Gastroesophageal sphincter (tissue), 3 donors: ENCODE measurements at regions not wholly inside any gene's neighbourhood (a gene's known extent, or its start where the extent isn't known, plus 50 kb on each side); places are given as distances from the start of the nearest gene placed in this dataset.

Experiments
- EP300 ChIP-seq: sonication (generic); formaldehyde crosslinking; IDR thresholded peaks from one replicate; pipeline ENCODE4 v1.6.1; 2017; ENCODE audit warnings: antibody characterized with exemption, mild to moderate bottlenecking
- POLR2AphosphoS5 ChIP-seq: sonication (generic); formaldehyde crosslinking; IDR thresholded peaks from one replicate; pipeline ENCODE4 v1.6.1; 2017; ENCODE audit warnings: antibody characterized with exemption
- TF ChIP-seq, protein P1 (sequence below), 4 experiments: fragments of 200-600 bp in 2 of 4; fragments of 450-650 bp in 2 of 4; sonication (generic) in 1 of 4; IDR thresholded peaks; one replicate each; pipeline ENCODE4 v1.5.1; 2017 to 2019; ENCODE audit warnings: antibody characterized with exemption in 4 of 4, mild to moderate bottlenecking in 2 of 4, moderate library complexity in 2 of 4

DNA sequence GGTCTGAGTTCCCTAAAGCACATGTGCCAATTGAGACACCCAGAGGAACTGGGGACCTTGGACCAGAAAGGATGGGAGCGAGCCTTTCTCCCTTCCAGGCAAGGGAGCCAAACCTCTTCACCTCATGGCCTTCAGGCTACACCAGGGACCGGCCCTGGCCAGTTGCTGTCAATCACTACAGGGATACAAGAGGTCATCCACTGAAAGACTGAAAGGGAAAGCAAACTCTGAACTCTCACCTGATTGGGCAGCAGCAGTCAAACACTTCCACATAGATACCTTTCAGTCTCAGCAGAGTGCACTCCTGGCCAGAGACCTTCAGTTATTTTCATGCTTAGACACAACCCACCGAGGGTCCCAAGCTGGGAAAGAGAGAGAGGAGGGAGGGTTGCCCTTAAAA is 1956.0 kb upstream of the LRRTM1 start:
- TF ChIP-seq, protein P1, sequence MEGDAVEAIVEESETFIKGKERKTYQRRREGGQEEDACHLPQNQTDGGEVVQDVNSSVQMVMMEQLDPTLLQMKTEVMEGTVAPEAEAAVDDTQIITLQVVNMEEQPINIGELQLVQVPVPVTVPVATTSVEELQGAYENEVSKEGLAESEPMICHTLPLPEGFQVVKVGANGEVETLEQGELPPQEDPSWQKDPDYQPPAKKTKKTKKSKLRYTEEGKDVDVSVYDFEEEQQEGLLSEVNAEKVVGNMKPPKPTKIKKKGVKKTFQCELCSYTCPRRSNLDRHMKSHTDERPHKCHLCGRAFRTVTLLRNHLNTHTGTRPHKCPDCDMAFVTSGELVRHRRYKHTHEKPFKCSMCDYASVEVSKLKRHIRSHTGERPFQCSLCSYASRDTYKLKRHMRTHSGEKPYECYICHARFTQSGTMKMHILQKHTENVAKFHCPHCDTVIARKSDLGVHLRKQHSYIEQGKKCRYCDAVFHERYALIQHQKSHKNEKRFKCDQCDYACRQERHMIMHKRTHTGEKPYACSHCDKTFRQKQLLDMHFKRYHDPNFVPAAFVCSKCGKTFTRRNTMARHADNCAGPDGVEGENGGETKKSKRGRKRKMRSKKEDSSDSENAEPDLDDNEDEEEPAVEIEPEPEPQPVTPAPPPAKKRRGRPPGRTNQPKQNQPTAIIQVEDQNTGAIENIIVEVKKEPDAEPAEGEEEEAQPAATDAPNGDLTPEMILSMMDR (IDR thresholded peaks at IDR 0.05) = no peak
- TF ChIP-seq EP300 (no peak), POLR2AphosphoS5 (no peak)
